Chondrocyte (in vitro differentiated cells): ENCODE measurements at regions not wholly inside any gene's neighbourhood (a gene's known extent, or its start where the extent isn't known, plus 50 kb on each side); places are given as distances from the start of the nearest gene placed in this dataset.

ENCODE experiments used
- DNase-seq: peaks from one replicate; pipeline ENCODE4 v3.0.0; 2021; ENCODE audit warnings: mixed read lengths, low spot score
- H3K27ac Mint-ChIP-seq: one replicate; pipeline ENCODE4 v1.8.0; 2021; ENCODE audit warnings: mild to moderate bottlenecking, moderate library complexity, mixed read lengths; ENCODE audit not compliant: unreplicated experiment
- H3K27me3 Mint-ChIP-seq: 2 replicates; pipeline ENCODE4 v1.8.0; 2021; ENCODE audit warnings: low read depth, mixed read lengths
- H3K36me3 Mint-ChIP-seq: 2 replicates; pipeline ENCODE4 v1.8.0; 2021; ENCODE audit warnings: low read depth, mixed read lengths
- H3K4me1 Mint-ChIP-seq: 2 replicates; pipeline ENCODE4 v1.8.0; 2021; ENCODE audit warnings: low read depth, mild to moderate bottlenecking, mixed read lengths
- H3K4me3 Mint-ChIP-seq: one replicate; pipeline ENCODE4 v1.8.0; 2021; ENCODE audit warnings: mild to moderate bottlenecking, moderate library complexity, mixed read lengths; ENCODE audit not compliant: unreplicated experiment
- H3K9me3 Mint-ChIP-seq: 2 replicates; pipeline ENCODE4 v1.8.0; 2021; ENCODE audit warnings: low read depth, mixed read lengths
- TF ChIP-seq, protein P1 (sequence below): fragments of 200-600 bp; sonication (generic); IDR thresholded peaks from 2 replicates; pipeline ENCODE4 v1.5.0; 2021; ENCODE audit warnings: antibody characterized with exemption, mild to moderate bottlenecking, moderate library complexity

DNA sequence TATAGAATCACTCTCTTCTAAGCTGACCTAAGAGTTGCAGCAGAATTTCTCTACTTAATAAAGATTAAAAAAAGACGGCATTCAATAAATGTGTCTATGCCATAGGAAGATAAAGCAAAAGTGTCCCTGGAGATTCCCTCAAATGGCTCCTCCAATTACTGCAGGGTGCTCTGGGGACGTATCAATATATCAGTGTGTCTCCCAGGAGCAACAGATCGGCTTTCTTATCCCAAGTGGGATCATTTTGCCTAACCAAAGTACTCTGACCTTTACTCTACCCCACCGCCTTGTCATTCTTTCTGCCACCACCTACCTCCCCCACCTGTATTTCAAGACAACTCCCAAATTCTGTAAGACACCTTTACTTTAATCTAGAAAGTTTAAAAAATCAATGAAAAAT lies 202.0 kb upstream of the SEMA3C start:
- DNase-seq, result no peak
- TF ChIP-seq, protein P1, sequence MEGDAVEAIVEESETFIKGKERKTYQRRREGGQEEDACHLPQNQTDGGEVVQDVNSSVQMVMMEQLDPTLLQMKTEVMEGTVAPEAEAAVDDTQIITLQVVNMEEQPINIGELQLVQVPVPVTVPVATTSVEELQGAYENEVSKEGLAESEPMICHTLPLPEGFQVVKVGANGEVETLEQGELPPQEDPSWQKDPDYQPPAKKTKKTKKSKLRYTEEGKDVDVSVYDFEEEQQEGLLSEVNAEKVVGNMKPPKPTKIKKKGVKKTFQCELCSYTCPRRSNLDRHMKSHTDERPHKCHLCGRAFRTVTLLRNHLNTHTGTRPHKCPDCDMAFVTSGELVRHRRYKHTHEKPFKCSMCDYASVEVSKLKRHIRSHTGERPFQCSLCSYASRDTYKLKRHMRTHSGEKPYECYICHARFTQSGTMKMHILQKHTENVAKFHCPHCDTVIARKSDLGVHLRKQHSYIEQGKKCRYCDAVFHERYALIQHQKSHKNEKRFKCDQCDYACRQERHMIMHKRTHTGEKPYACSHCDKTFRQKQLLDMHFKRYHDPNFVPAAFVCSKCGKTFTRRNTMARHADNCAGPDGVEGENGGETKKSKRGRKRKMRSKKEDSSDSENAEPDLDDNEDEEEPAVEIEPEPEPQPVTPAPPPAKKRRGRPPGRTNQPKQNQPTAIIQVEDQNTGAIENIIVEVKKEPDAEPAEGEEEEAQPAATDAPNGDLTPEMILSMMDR, result no peak
- Mint-ChIP-seq H3K4me3 (no peak overlapping the region), H3K4me1 (peaks cover 5% of the 10 kb centered on the region), H3K9me3 (peaks cover 2% of the 10 kb centered on the region), H3K27ac (no peak overlapping the region), H3K27me3 (no peaks in the 10 kb centered on the region), H3K36me3 (no peaks in the 10 kb centered on the region)

DNA sequence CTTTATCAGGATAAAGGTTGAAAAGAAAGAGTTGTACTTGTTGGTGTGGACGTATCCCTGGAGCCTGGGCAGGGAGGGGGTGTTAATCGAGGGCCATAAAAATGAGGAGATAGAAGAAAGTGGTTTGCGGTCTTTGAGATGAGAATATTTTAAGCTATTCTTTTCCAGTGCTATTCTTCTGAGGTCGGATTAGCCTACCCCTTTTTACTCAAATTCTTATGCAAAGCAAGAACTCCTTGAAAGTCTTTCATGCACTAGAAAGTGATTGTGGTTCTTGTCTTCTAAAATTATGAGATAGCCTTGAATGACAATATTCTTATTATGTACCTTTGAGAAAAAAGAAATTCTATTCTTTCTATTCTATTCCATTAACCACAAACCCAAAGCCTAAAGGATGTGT lies 201.3 kb upstream of the SEMA3C start:
- H3K27me3 Mint-ChIP-seq, result no peaks in the 10 kb centered on the region
- H3K4me3 Mint-ChIP-seq, result no peak overlapping the region
- peaks cover 5% of the 10 kb centered on the region for H3K4me1 Mint-ChIP-seq
- no peak overlapping the region for H3K27ac Mint-ChIP-seq
- TF ChIP-seq, protein P1, result no peak
- DNase-seq, result no peak
- H3K36me3 Mint-ChIP-seq, result no peaks in the 10 kb centered on the region
- H3K9me3 Mint-ChIP-seq, result no peaks in the 10 kb centered on the region

DNA sequence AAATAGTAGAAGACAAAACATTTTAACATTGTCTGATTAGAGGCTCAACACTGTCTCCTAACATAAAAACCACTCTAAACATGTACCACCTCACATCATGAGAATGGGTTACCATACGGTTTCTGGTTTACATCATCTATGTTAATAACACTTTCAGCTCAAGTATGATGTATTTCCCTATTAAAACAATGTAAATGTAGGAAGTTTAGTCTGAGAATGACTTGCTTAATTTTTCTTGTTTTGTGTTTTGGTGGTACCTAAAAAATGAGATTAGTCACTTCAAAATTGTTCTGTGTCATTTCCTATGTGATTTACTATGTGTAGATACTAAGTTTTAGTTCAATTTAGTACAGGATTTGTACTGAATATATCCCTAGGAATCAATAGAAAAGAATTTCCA lies 195.8 kb upstream of the SEMA3C start:
- TF ChIP-seq, protein P1, result no peak
- no peak for DNase-seq
- no peaks in the 10 kb centered on the region for H3K9me3 Mint-ChIP-seq
- H3K36me3 Mint-ChIP-seq, result no peaks in the 10 kb centered on the region
- peaks cover 18% of the 10 kb centered on the region for H3K4me1 Mint-ChIP-seq
- H3K27ac Mint-ChIP-seq, result no peak overlapping the region
- H3K4me3 Mint-ChIP-seq, result no peak overlapping the region
- H3K27me3 Mint-ChIP-seq, result no peaks in the 10 kb centered on the region

DNA sequence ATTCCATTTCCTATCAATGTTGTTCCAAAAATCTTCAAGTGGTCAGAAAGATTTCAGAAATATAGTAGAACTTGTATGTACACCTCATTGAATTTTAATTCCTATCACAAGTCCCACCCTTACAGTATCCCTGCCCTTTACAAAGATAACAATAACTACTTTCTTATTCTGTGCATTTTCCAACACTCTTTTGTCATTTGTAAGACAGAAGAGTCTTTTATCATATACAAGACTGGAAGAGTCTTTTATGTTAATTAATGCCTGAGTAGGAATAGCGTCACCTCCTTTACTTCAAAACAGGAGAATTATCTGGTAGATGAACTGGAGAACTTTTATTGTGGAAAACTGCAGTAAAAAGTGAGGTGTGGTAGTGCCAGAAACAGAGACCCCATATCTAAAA lies 193.9 kb upstream of the SEMA3C start:
- Mint-ChIP-seq H3K9me3 (no peaks in the 10 kb centered on the region), H3K27ac (no peak overlapping the region), H3K4me3 (no peak overlapping the region), H3K4me1 (peaks cover 18% of the 10 kb centered on the region), H3K36me3 (no peaks in the 10 kb centered on the region), H3K27me3 (no peaks in the 10 kb centered on the region)
- no peak for DNase-seq
- TF ChIP-seq, protein P1, result no peak

DNA sequence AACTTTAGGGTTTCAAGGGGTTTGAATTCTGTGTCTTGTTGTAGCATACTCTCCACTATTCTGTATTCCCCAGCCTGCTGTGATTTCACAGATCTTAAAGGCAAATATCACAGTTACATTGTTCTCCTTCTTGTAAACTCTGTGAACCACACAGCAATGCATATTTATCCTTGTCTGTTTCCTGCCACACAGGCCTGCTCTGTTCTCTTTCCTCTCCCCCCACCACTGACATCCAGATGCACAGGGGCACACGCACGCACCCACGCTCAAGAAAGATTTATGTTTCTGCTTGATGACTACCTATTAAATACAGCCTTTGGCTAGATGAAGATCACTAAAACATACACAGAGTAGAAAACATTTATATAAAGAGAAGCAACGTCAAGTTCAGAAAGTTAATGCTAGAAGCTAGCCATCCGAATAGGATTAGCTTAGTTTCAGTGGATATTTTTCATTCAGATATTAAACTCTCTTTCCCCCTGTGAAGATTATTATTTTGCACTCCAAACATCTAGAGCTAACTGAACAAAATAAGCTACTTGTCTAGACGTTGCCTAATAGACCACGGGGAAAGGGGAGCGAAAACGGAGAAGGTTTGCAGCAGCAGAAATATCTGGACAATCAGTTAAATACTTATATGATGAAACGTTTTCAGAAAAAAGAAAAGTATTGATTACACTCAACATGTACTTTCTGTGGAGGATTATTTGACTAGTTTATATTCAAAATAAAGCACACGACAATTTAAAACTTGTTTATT lies 193.1 kb upstream of the SEMA3C start:
- no peaks in the 10 kb centered on the region for H3K36me3 Mint-ChIP-seq
- no peaks in the 10 kb centered on the region for H3K9me3 Mint-ChIP-seq
- H3K4me1 Mint-ChIP-seq, result peaks cover 13% of the 10 kb centered on the region
- no peak for DNase-seq
- H3K27ac Mint-ChIP-seq, result peak overlapping the region; percentile 76
- TF ChIP-seq, protein P1, result no peak
- H3K27me3 Mint-ChIP-seq, result no peaks in the 10 kb centered on the region
- H3K4me3 Mint-ChIP-seq, result no peak overlapping the region
